Astrocyte of the cerebellum (primary cell): ENCODE measurements at regions not wholly inside any gene's neighbourhood (a gene's known extent, or its start where the extent isn't known, plus 50 kb on each side); places are given as distances from the start of the nearest gene placed in this dataset.

Experiments
- DNase-seq: peaks from one replicate; pipeline ENCODE4 v3.0.0-alpha.2; 2011; ENCODE audit warnings: low read depth
- H3K4me3 ChIP-seq: 2 replicates; pipeline ENCODE4 v1.5.1; 2011; ENCODE audit warnings: mild to moderate bottlenecking, low read depth, low read length, moderate library complexity
- CTCF ChIP-seq: IDR thresholded peaks from 2 replicates; pipeline ENCODE4 v1.5.1; 2012; ENCODE audit warnings: low read length, low read depth, moderate library complexity, mild to moderate bottlenecking; ENCODE audit errors: missing control alignments
- in situ Hi-C: cut with HindIII; loops from 2 replicates; pipeline ENCODE4 v1.10.0; 2017; ENCODE audit warnings: low sequenced_read_pairs

GRCh38 chr13:82364525-82364924 lies 1517.7 kb downstream of the SLITRK1 start:
- in situ Hi-C loops: no loop called here
- TF ChIP-seq CTCF: no peak
- no peak overlapping the region for H3K4me3 ChIP-seq
- DNase-seq: no peak

- in situ Hi-C loops: no loop called here
- no peak for DNase-seq
- TF ChIP-seq CTCF: no peak
- no peak overlapping the region for H3K4me3 ChIP-seq
Observed at GRCh38 chr13:82358284-82358683, 1524.0 kb downstream of the SLITRK1 start.

- no peak for TF ChIP-seq CTCF
- no peak for DNase-seq
- in situ Hi-C loops: no loop called here
Observed at GRCh38 chr13:82356667-82357410, 1525.4 kb downstream of the SLITRK1 start.

GRCh38 chr13:82344867-82345266 lies 1537.4 kb downstream of the SLITRK1 start:
- no peak overlapping the region for H3K4me3 ChIP-seq
- TF ChIP-seq CTCF: no peak
- DNase-seq: no peak
- in situ Hi-C loops: no loop called here

More at GRCh38 chr13:82356667-82357410, 1525.4 kb downstream of the SLITRK1 start:
- no peak overlapping the region for H3K4me3 ChIP-seq

GRCh38 chr13:82341116-82341515 lies 1541.2 kb downstream of the SLITRK1 start:
- in situ Hi-C loops: no loop called here
- TF ChIP-seq CTCF: no peak
- no peak overlapping the region for H3K4me3 ChIP-seq
- DNase-seq: no peak

- TF ChIP-seq CTCF: peak; percentile 36
- in situ Hi-C loops: no loop called here
- no peak for DNase-seq
- H3K4me3 ChIP-seq: no peak overlapping the region
Observed at GRCh38 chr13:82330499-82330898, 1551.8 kb downstream of the SLITRK1 start.
